Panc1 (cell line): ENCODE measurements at regions not wholly inside any gene's neighbourhood (a gene's known extent, or its start where the extent isn't known, plus 50 kb on each side); places are given as distances from the start of the nearest gene placed in this dataset.

ENCODE experiments used
- CTCF ChIP-seq: fragments of 450-650 bp; IDR thresholded peaks from 2 replicates; pipeline ENCODE4 v1.5.1; 2017; ENCODE audit warnings: mild to moderate bottlenecking
- POLR2AphosphoS5 ChIP-seq: IDR thresholded peaks from 2 replicates; pipeline ENCODE4 v1.6.1; 2012; ENCODE audit warnings: mild to moderate bottlenecking, low read depth, low read length, moderate library complexity
- SIN3A ChIP-seq: IDR thresholded peaks from 2 replicates; pipeline ENCODE4 v1.6.1; 2012; ENCODE audit warnings: low read depth, mild to moderate bottlenecking, low read length, moderate library complexity, borderline replicate concordance; ENCODE audit not compliant: insufficient read depth

GRCh38 chr5:56674441-56674840 lies 140.9 kb upstream of the MAP3K1 start:
- no peak for TF ChIP-seq CTCF
- no peak for TF ChIP-seq SIN3A
- TF ChIP-seq POLR2AphosphoS5, result no peak
